ENCODE measurements at regions not wholly inside any gene's neighbourhood (a gene's known extent, or its start where the extent isn't known, plus 50 kb on each side); places are given as distances from the start of the nearest gene placed in this dataset.
"Not testable (repeated sequence)": the region's sequence is repeated elsewhere in the genome, so short reads cannot be mapped to it uniquely, and the experiment has no call there.

DNA sequence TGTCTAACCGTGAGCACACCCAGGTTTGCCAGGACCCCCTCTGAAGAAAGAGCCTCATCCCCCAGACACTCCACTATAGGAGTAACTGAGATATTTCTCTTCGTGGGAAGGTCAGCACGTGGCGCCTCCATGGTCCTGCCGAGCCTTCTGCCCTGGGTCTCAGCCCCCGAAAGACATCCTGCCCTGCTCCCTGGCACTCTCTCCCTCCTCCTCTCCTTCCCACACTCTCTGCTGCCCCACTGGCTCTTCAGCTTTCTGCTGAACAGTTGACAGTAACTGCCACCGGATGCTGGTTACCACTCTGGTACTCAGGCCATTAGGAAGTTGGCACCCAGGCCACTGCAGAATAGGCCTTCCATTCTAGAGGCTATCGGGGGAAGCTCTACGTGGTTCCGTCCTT lies 185.2 kb downstream of the UACA start:
- Histone ChIP-seq H3K36me3 (ENCODE audit: control insufficient read depth, insufficient read depth, low read length) (no peaks in the 10 kb centered on the region), H3K4me3 (ENCODE audit: low read depth, low read length) (no peak overlapping the region), H3K9me3 (ENCODE audit: control insufficient read depth, insufficient read depth, low read length) (no peaks in the 10 kb centered on the region), H3K9ac (ENCODE audit: low read depth, low read length) (no peak overlapping the region), H3K27ac (ENCODE audit: low read depth, low read length) (no peak overlapping the region), H3K27me3 (ENCODE audit: control insufficient read depth, insufficient read depth, low read length) (no peaks in the 10 kb centered on the region), H3K4me1 (ENCODE audit: control insufficient read depth, insufficient read depth, low read length) (peaks cover 3% of the 10 kb centered on the region)

DNA sequence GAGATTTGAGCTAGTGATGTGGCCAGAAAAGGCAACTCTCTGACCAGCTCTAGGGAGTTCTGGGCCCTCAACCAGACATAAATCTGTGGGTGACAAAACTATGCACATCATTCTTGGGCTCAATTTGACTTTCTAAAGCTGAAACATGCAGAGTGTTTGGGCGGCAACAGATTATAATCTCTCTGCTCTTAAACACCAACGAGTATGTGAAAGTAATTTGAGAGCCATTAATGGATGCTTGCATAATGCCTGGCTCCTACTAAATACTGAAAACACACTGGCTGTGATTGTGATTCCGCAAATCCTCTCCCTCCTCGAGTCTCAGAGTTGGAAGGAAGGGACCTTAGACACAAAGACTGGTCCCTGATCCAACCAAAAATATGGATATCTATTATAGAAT lies 186.7 kb downstream of the UACA start:
- H3K36me3 ChIP-seq (ENCODE audit: control insufficient read depth, insufficient read depth, low read length): no peaks in the 10 kb centered on the region
- no peaks in the 10 kb centered on the region for H3K9me3 ChIP-seq (ENCODE audit: control insufficient read depth, insufficient read depth, low read length)
- no peak overlapping the region for H3K27ac ChIP-seq (ENCODE audit: low read depth, low read length)
- H3K4me3 ChIP-seq (ENCODE audit: low read depth, low read length): no peak overlapping the region
- no peak overlapping the region for H3K9ac ChIP-seq (ENCODE audit: low read depth, low read length)
- no peaks in the 10 kb centered on the region for H3K27me3 ChIP-seq (ENCODE audit: control insufficient read depth, insufficient read depth, low read length)
- peaks cover 3% of the 10 kb centered on the region for H3K4me1 ChIP-seq (ENCODE audit: control insufficient read depth, insufficient read depth, low read length)

- Histone ChIP-seq H3K4me1 (ENCODE audit: control insufficient read depth, insufficient read depth, low read length) (peaks cover 3% of the 10 kb centered on the region), H3K27ac (ENCODE audit: low read depth, low read length) (no peak overlapping the region), H3K36me3 (ENCODE audit: control insufficient read depth, insufficient read depth, low read length) (no peaks in the 10 kb centered on the region), H3K4me3 (ENCODE audit: low read depth, low read length) (no peak overlapping the region), H3K9ac (ENCODE audit: low read depth, low read length) (no peak overlapping the region), H3K9me3 (ENCODE audit: control insufficient read depth, insufficient read depth, low read length) (no peaks in the 10 kb centered on the region), H3K27me3 (ENCODE audit: control insufficient read depth, insufficient read depth, low read length) (no peaks in the 10 kb centered on the region)
Measured at GRCh38 chr15:70576276-70576675, 187.1 kb downstream of the UACA start.

- H3K27ac ChIP-seq (ENCODE audit: low read depth, low read length): no peak overlapping the region
- no peak overlapping the region for H3K4me3 ChIP-seq (ENCODE audit: low read depth, low read length)
- no peaks in the 10 kb centered on the region for H3K36me3 ChIP-seq (ENCODE audit: control insufficient read depth, insufficient read depth, low read length)
- H3K9me3 ChIP-seq (ENCODE audit: control insufficient read depth, insufficient read depth, low read length): no peaks in the 10 kb centered on the region
- no peaks in the 10 kb centered on the region for H3K27me3 ChIP-seq (ENCODE audit: control insufficient read depth, insufficient read depth, low read length)
- peaks cover 3% of the 10 kb centered on the region for H3K4me1 ChIP-seq (ENCODE audit: control insufficient read depth, insufficient read depth, low read length)
- H3K9ac ChIP-seq (ENCODE audit: low read depth, low read length): no peak overlapping the region
Measured at GRCh38 chr15:70575231-70576226, 187.8 kb downstream of the UACA start.

- H3K9me3 ChIP-seq (ENCODE audit: control insufficient read depth, insufficient read depth, low read length); H3K9ac ChIP-seq (ENCODE audit: low read depth, low read length); H3K27ac ChIP-seq (ENCODE audit: low read depth, low read length); H3K4me3 ChIP-seq (ENCODE audit: low read depth, low read length); H3K36me3 ChIP-seq (ENCODE audit: control insufficient read depth, insufficient read depth, low read length); H3K27me3 ChIP-seq (ENCODE audit: control insufficient read depth, insufficient read depth, low read length); H3K4me1 ChIP-seq (ENCODE audit: control insufficient read depth, insufficient read depth, low read length): not testable (repeated sequence)
Measured at GRCh38 chr15:70574325-70574724, 189.0 kb downstream of the UACA start.

- Histone ChIP-seq H3K9me3 (ENCODE audit: control insufficient read depth, insufficient read depth, low read length) (no peaks in the 10 kb centered on the region), H3K9ac (ENCODE audit: low read depth, low read length) (no peak overlapping the region), H3K4me3 (ENCODE audit: low read depth, low read length) (no peak overlapping the region), H3K27ac (ENCODE audit: low read depth, low read length) (no peak overlapping the region), H3K4me1 (ENCODE audit: control insufficient read depth, insufficient read depth, low read length) (no peaks in the 10 kb centered on the region), H3K36me3 (ENCODE audit: control insufficient read depth, insufficient read depth, low read length) (no peaks in the 10 kb centered on the region), H3K27me3 (ENCODE audit: control insufficient read depth, insufficient read depth, low read length) (no peaks in the 10 kb centered on the region)
Measured at GRCh38 chr15:70573121-70573850, 190.1 kb downstream of the UACA start.

DNA sequence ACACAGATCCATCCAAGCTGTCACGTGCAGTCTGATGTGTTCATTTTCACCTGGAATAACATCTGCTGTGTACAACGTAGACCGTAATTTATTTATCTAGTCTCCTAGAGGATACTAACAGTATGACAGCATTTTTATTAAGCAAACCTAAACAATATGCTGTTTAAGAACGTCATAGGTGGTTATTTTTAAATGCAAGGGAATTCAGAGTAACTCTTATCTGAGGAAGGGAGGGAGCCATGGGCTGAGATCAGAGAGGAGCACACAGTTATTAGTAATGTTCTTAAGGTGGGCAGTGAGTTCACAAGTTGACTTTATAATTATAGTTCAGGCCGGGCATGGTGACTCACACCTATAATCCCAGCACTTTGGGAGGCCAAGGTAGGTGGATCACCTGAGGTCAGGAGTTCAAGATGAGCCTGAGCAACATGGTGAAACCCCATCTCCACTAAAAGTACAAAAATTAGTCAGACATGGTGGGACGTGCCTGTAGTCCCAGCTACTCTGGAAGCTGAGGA lies 193.6 kb downstream of the UACA start:
- Histone ChIP-seq H3K27ac (ENCODE audit: low read depth, low read length) (no peak overlapping the region), H3K4me3 (ENCODE audit: low read depth, low read length) (no peak overlapping the region), H3K9me3 (ENCODE audit: control insufficient read depth, insufficient read depth, low read length) (no peaks in the 10 kb centered on the region), H3K36me3 (ENCODE audit: control insufficient read depth, insufficient read depth, low read length) (no peaks in the 10 kb centered on the region), H3K27me3 (ENCODE audit: control insufficient read depth, insufficient read depth, low read length) (no peaks in the 10 kb centered on the region), H3K4me1 (ENCODE audit: control insufficient read depth, insufficient read depth, low read length) (peaks cover 4% of the 10 kb centered on the region; the same call in 1 of the 2 replicates), H3K9ac (ENCODE audit: low read depth, low read length) (no peak overlapping the region)

DNA sequence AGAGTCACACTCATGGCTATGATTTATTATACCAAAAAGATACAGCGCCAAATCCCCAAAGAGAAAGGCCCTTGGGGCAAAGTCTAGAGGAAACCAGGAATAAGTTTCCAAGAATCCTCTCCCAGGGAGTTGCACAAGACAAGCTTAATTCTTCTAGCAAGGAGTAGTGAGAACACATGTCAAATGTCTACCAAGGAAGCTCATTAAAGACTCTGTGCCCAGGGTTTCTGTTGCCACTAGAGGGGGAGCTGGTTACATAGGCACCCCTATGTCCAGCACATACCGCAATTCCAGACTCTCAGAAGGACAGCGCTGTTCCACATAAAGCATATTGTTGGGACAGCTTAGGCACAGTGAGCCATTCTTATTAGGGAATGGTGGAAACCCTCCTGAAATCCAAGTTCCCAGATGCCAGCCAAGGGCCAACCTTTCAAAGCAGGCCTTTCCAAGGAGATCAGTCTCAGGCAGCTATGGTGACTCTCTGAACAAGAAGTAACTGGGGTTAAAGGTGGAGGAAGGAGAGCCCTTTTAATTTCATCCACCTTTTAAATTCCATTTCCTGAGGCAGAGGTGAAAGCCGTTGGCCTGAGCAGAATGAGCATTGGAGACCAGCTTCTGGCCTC lies 194.2 kb downstream of the UACA start:
- no peaks in the 10 kb centered on the region for H3K9me3 ChIP-seq (ENCODE audit: control insufficient read depth, insufficient read depth, low read length)
- H3K4me3 ChIP-seq (ENCODE audit: low read depth, low read length): no peak overlapping the region
- no peaks in the 10 kb centered on the region for H3K27me3 ChIP-seq (ENCODE audit: control insufficient read depth, insufficient read depth, low read length)
- no peak overlapping the region for H3K9ac ChIP-seq (ENCODE audit: low read depth, low read length)
- no peak overlapping the region for H3K27ac ChIP-seq (ENCODE audit: low read depth, low read length)
- H3K4me1 ChIP-seq (ENCODE audit: control insufficient read depth, insufficient read depth, low read length): peaks cover 4% of the 10 kb centered on the region; the same call in 1 of the 2 replicates
- H3K36me3 ChIP-seq (ENCODE audit: control insufficient read depth, insufficient read depth, low read length): no peaks in the 10 kb centered on the region

- Histone ChIP-seq H3K4me1 (ENCODE audit: control insufficient read depth, insufficient read depth, low read length) (peaks cover 4% of the 10 kb centered on the region; the same call in 1 of the 2 replicates), H3K36me3 (ENCODE audit: control insufficient read depth, insufficient read depth, low read length) (no peaks in the 10 kb centered on the region), H3K9me3 (ENCODE audit: control insufficient read depth, insufficient read depth, low read length) (no peaks in the 10 kb centered on the region), H3K27ac (ENCODE audit: low read depth, low read length) (no peak overlapping the region), H3K4me3 (ENCODE audit: low read depth, low read length) (no peak overlapping the region), H3K27me3 (ENCODE audit: control insufficient read depth, insufficient read depth, low read length) (no peaks in the 10 kb centered on the region), H3K9ac (ENCODE audit: low read depth, low read length) (no peak overlapping the region)
Measured at GRCh38 chr15:70566989-70567388, 196.4 kb downstream of the UACA start.

DNA sequence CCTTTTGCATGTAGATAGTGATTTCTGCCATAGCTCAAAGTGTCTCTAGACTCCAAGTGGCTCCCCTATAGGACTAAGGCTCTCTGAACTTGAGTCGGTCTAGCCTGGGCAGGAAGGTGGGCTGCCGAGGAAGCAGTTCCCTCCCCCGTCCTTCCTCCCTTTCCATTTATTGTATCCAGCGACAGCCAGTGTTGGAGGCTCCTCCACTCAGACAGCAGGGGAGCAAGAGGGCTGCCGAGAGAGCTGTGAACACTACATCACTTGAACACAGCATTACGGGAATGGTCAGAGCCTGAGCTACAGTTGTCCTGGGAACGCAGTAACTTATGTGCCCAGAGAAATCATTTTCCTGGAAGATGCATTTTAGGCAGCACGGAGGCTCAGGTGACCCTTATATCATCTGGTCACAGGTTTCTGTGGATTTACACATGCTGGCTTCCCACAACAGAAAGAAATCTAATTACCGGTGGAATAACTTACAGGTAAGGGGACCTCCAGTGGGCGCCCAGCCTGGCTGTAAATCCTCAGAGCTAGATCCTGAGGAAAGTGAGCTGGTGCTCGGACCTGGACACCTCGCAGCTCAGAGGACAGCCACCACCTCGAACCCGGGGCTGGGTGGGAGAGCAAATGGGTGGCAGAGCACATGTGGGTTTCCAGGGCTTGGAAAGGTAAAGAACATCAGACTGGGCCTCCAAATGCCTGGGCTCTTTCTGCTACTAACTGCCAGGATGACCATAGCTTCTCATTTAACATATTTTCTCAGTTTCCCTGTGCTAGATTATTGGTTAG lies 197.1 kb downstream of the UACA start:
- Histone ChIP-seq H3K9me3 (ENCODE audit: control insufficient read depth, insufficient read depth, low read length) (no peaks in the 10 kb centered on the region), H3K4me1 (ENCODE audit: control insufficient read depth, insufficient read depth, low read length) (peaks cover 4% of the 10 kb centered on the region; the same call in 1 of the 2 replicates), H3K36me3 (ENCODE audit: control insufficient read depth, insufficient read depth, low read length) (no peaks in the 10 kb centered on the region), H3K27me3 (ENCODE audit: control insufficient read depth, insufficient read depth, low read length) (no peaks in the 10 kb centered on the region), H3K9ac (ENCODE audit: low read depth, low read length) (no peak overlapping the region), H3K27ac (ENCODE audit: low read depth, low read length) (no peak overlapping the region), H3K4me3 (ENCODE audit: low read depth, low read length) (no peak overlapping the region)

Data from HUES48 (cell line).